OCI-LY7 (cell line): ENCODE measurements at regions not wholly inside any gene's neighbourhood (a gene's known extent, or its start where the extent isn't known, plus 50 kb on each side); places are given as distances from the start of the nearest gene placed in this dataset.
"Not testable (repeated sequence)": the region's sequence is repeated elsewhere in the genome, so short reads cannot be mapped to it uniquely, and the experiment has no call there.

Experiments used
- BruUV-seq: library from RNA; stranded (reverse); fragments of 400-500 nt; replicated peaks from 2 replicates; lab custom pipeline; 2021; lab: Mats Ljungman, UMichigan
- CTCF ChIA-PET: fragments of 300-600 bp; sonication (Branson Sonifier 250); formaldehyde crosslinking; loops from one replicate; lab custom pipeline; 2022; ENCODE audit warnings: antibody characterized with exemption; ENCODE audit not compliant: unreplicated experiment; lab: Charles Lee
- POLR2A ChIA-PET: fragments of 300-600 bp; sonication (Branson Sonifier 250); formaldehyde crosslinking; loops from one replicate; lab custom pipeline; 2022; ENCODE audit warnings: antibody characterized with exemption; lab: Charles Lee
- DNase-seq: peaks from one replicate; pipeline ENCODE4 v3.0.0-alpha.2; 2015; ENCODE audit warnings: low spot score
- H2AFZ ChIP-seq: fragments of 200-600 bp; sonication (generic), shearing (Covaris generic); 2 replicates; pipeline ENCODE4 v1.6.1; 2014; ENCODE audit warnings: mild to moderate bottlenecking, antibody characterized with exemption, low read length, moderate library complexity
- H3K27ac ChIP-seq: fragments of 200-600 bp; sonication (generic); 2 replicates; pipeline ENCODE4 v1.5.1; 2014; ENCODE audit warnings: mixed run types, low read depth, mild to moderate bottlenecking, moderate library complexity, low read length, inconsistent platforms; ENCODE audit not compliant: poor library complexity, severe bottlenecking
- H3K36me3 ChIP-seq: fragments of 200-600 bp; sonication (generic); 2 replicates; pipeline ENCODE4 v1.6.1; 2014; ENCODE audit warnings: mild to moderate bottlenecking, antibody characterized with exemption, low read length, moderate library complexity, mixed read lengths; ENCODE audit not compliant: insufficient read depth
- H3K4me1 ChIP-seq: fragments of 200-600 bp; sonication (generic); 2 replicates; pipeline ENCODE4 v1.5.1; 2014; ENCODE audit warnings: mild to moderate bottlenecking, low read length; ENCODE audit not compliant: insufficient read depth, poor library complexity, severe bottlenecking
- H3K4me2 ChIP-seq: fragments of 200-600 bp; sonication (generic); 2 replicates; pipeline ENCODE4 v1.6.1; 2014; ENCODE audit warnings: mild to moderate bottlenecking, low read length
- H3K4me3 ChIP-seq: fragments of 200-600 bp; sonication (generic); 2 replicates; pipeline ENCODE4 v1.5.1; 2014; ENCODE audit warnings: mild to moderate bottlenecking, low read depth, low read length; ENCODE audit not compliant: poor library complexity, severe bottlenecking
- H3K79me2 ChIP-seq: fragments of 200-600 bp; sonication (generic); 2 replicates; pipeline ENCODE4 v1.6.1; 2016; ENCODE audit warnings: low read depth, mild to moderate bottlenecking, low read length, moderate library complexity, mixed read lengths; ENCODE audit not compliant: insufficient read depth
- H3K9me2 ChIP-seq: fragments of 200-600 bp; sonication (generic); 2 replicates; pipeline ENCODE4 v1.6.1; 2016; ENCODE audit warnings: mild to moderate bottlenecking, low read length, mixed read lengths; ENCODE audit not compliant: insufficient read depth
- H3K9me3 ChIP-seq: fragments of 200-600 bp; sonication (generic); 2 replicates; pipeline ENCODE4 v1.6.1; 2014; ENCODE audit warnings: mild to moderate bottlenecking, mixed run types, low read length, mixed read lengths
- H4K20me1 ChIP-seq: fragments of 200-600 bp; sonication (generic); 2 replicates; pipeline ENCODE4 v1.6.1; 2014; ENCODE audit warnings: mild to moderate bottlenecking, antibody characterized with exemption, low read length, moderate library complexity, mixed read lengths; ENCODE audit not compliant: insufficient read depth
- CTCF ChIP-seq: fragments of 200-600 bp; sonication (generic); conservative IDR thresholded peaks from 2 replicates; pipeline ENCODE4 v1.5.1; 2014; ENCODE audit warnings: mild to moderate bottlenecking, antibody characterized with exemption, low read length, moderate library complexity, mixed read lengths
- EZH2phosphoT487 ChIP-seq: fragments of 200-600 bp; sonication (generic); IDR thresholded peaks from 2 replicates; pipeline ENCODE4 v1.6.1; 2018; ENCODE audit warnings: low read depth, borderline replicate concordance, mild to moderate bottlenecking, mixed run types, antibody characterized with exemption, low read length, moderate library complexity, mixed read lengths
- intact Hi-C: fragments of 100-400 bp; cut with micrococcal nuclease; formaldehyde crosslinking; loops from one replicate; pipeline ENCODE4 v1.10.0; 2022; ENCODE audit not compliant: unreplicated experiment

GRCh38 chr9:117835798-117836197 lies 131.6 kb downstream of the TLR4 start:
- no peak overlapping the region for H3K4me3 ChIP-seq
- no peaks in the 10 kb centered on the region for H3K36me3 ChIP-seq
- H2AFZ ChIP-seq, result no peak overlapping the region
- CTCF ChIA-PET, result no interaction called here
- H3K9me3 ChIP-seq, result no peaks in the 10 kb centered on the region
- no peaks in the 10 kb centered on the region for H3K79me2 ChIP-seq
- TF ChIP-seq EZH2phosphoT487 (no peak), CTCF (no peak)
- H3K4me1 ChIP-seq, result no peaks in the 10 kb centered on the region
- BruUV-seq, result no TSS peak
- intact Hi-C loops, result no loop called here
- POLR2A ChIA-PET, result no interaction called here
- DNase-seq, result no peak
- no peak overlapping the region for H3K27ac ChIP-seq
- no peak overlapping the region for H3K4me2 ChIP-seq
- no peaks in the 10 kb centered on the region for H4K20me1 ChIP-seq
- H3K9me2 ChIP-seq, result no peaks in the 10 kb centered on the region

- no TSS peak for BruUV-seq
- H3K9me2 ChIP-seq, result no peaks in the 10 kb centered on the region
- no peak for DNase-seq
- no peaks in the 10 kb centered on the region for H3K9me3 ChIP-seq
- no peaks in the 10 kb centered on the region for H3K79me2 ChIP-seq
- H4K20me1 ChIP-seq, result no peaks in the 10 kb centered on the region
- TF ChIP-seq CTCF (no peak), EZH2phosphoT487 (no peak)
- no peaks in the 10 kb centered on the region for H3K36me3 ChIP-seq
- H3K4me3 ChIP-seq, result no peak overlapping the region
- ChIA-PET POLR2A (no interaction called here), CTCF (no interaction called here)
- H2AFZ ChIP-seq, result no peak overlapping the region
- intact Hi-C loops, result no loop called here
- H3K27ac ChIP-seq, result no peak overlapping the region
- no peaks in the 10 kb centered on the region for H3K4me1 ChIP-seq
- no peak overlapping the region for H3K4me2 ChIP-seq
Measured at GRCh38 chr9:117839862-117840261, 135.7 kb downstream of the TLR4 start.

DNA sequence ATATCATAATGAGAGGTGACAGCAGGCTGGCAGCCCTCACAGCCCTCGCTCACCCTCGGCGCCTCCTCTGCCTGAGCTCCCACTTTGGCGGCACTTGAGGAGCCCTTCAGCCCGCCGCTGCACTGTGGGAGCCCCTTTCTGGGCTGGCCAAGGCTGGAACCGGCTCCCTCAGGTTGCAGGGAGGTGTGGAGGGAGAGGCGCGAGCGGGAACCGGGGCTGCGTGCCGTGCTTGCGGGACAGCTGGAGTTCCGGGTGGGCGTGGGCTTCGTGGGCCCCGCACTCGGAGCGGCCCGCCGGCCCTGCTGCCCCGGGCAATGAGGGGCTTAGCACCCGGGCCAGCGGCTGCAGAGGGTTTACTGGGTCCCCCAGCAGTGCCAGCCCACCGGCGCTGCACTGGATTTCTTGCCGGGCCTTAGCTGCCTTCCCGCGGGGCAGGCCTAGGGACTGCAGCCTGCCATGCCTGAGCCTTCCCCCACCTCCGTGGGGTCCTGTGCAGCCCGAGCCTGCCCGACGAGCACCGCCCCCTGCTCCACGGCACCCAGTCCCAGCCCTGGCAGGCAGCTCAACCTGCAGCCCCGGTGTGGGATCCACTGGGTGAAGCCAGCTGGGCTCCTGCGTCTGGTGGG lies 147.7 kb downstream of the TLR4 start:
- H4K20me1 ChIP-seq, H3K9me2 ChIP-seq, intact Hi-C loops, H2AFZ ChIP-seq, H3K36me3 ChIP-seq, H3K4me2 ChIP-seq, H3K4me1 ChIP-seq, H3K9me3 ChIP-seq, H3K79me2 ChIP-seq, DNase-seq, H3K27ac ChIP-seq, H3K4me3 ChIP-seq, BruUV-seq, CTCF ChIA-PET: not testable (repeated sequence)
- POLR2A ChIA-PET, result interaction anchor here (0.6 to 1.1 kb wide), 2 partner anchors 12 to 981 kb away, joined by 3 read pairs; no protein-coding TSS in a partner anchor
